DMS114 treated with DMSO at 0.1 percent for 48 hours (cell line): ENCODE measurements at regions not wholly inside any gene's neighbourhood (a gene's known extent, or its start where the extent isn't known, plus 50 kb on each side); places are given as distances from the start of the nearest gene placed in this dataset.
"Not testable (repeated sequence)": the region's sequence is repeated elsewhere in the genome, so short reads cannot be mapped to it uniquely, and the experiment has no call there.

Source experiments
- DNase-seq: peaks from one replicate; lab custom pipeline; 2025; ENCODE audit not compliant: unreplicated experiment; lab: John Stamatoyannopoulos, UW

- no peak for DNase-seq
Observed at GRCh38 chr10:21368022-21368582, 157.4 kb downstream of the SKIDA1 start.

- not testable (repeated sequence) for DNase-seq
Observed at GRCh38 chr10:21366108-21366507, 159.4 kb downstream of the SKIDA1 start.

GRCh38 chr10:21364196-21365114, 161.0 kb downstream of the SKIDA1 start:
- peak; percentile 95 for DNase-seq

- DNase-seq = no peak
Observed at GRCh38 chr10:21363731-21364104, 161.8 kb downstream of the SKIDA1 start.

GRCh38 chr10:21363092-21363730, 162.3 kb downstream of the SKIDA1 start:
- no peak for DNase-seq

GRCh38 chr10:21359202-21359601, 166.3 kb downstream of the SKIDA1 start:
- DNase-seq = no peak

GRCh38 chr10:21355591-21356011, 169.9 kb downstream of the SKIDA1 start:
- no peak for DNase-seq

- no peak for DNase-seq
Observed at GRCh38 chr10:21352886-21353285, 172.6 kb downstream of the SKIDA1 start.

- DNase-seq = not testable (repeated sequence)
Observed at GRCh38 chr10:21351594-21351993, 173.9 kb downstream of the SKIDA1 start.

- DNase-seq = no peak
Observed at GRCh38 chr10:21349912-21350286, 175.6 kb downstream of the SKIDA1 start.

GRCh38 chr10:21347785-21348170, 177.7 kb downstream of the SKIDA1 start:
- DNase-seq = no peak

- DNase-seq = no peak
Observed at GRCh38 chr10:21347043-21347784, 178.3 kb downstream of the SKIDA1 start.

- no peak for DNase-seq
Observed at GRCh38 chr10:21343087-21343486, 182.4 kb downstream of the SKIDA1 start.

GRCh38 chr10:21342499-21342898, 183.0 kb downstream of the SKIDA1 start:
- not testable (repeated sequence) for DNase-seq

GRCh38 chr10:21340331-21340730, 185.2 kb downstream of the SKIDA1 start:
- DNase-seq = no peak

GRCh38 chr10:21337171-21337792, 188.2 kb downstream of the SKIDA1 start:
- no peak for DNase-seq

GRCh38 chr10:21336476-21337170, 188.9 kb downstream of the SKIDA1 start:
- no peak for DNase-seq

- no peak for DNase-seq
Observed at GRCh38 chr10:21334891-21335696, 190.4 kb downstream of the SKIDA1 start.

- DNase-seq = no peak
Observed at GRCh38 chr10:21330628-21331020, 194.9 kb downstream of the SKIDA1 start.
